Tongue (tissue), 1 donor: ENCODE measurements at regions not wholly inside any gene's neighbourhood (a gene's known extent, or its start where the extent isn't known, plus 50 kb on each side); places are given as distances from the start of the nearest gene placed in this dataset.
"Not testable (repeated sequence)": the region's sequence is repeated elsewhere in the genome, so short reads cannot be mapped to it uniquely, and the experiment has no call there.

Experiments used
- DNase-seq: peaks from one replicate; pipeline ENCODE4 v3.0.0-alpha.2; 2015

GRCh38 chr7:84941936-84942335 lies 244.9 kb downstream of the SEMA3D start:
- no peak for DNase-seq

- no peak for DNase-seq
These were observed 245.6 kb downstream of the SEMA3D start for GRCh38 chr7:84941291-84941690.

- no peak for DNase-seq
These were observed 247.0 kb downstream of the SEMA3D start for GRCh38 chr7:84939888-84940287.

- DNase-seq, result no peak
These were observed 247.4 kb downstream of the SEMA3D start for GRCh38 chr7:84939442-84939841.

- no peak for DNase-seq
These were observed 262.5 kb downstream of the SEMA3D start for GRCh38 chr7:84924353-84924752.

GRCh38 chr7:84923348-84923747 lies 263.5 kb downstream of the SEMA3D start:
- no peak for DNase-seq

- DNase-seq, result no peak
These were observed 265.7 kb downstream of the SEMA3D start for GRCh38 chr7:84921154-84921553.

- not testable (repeated sequence) for DNase-seq
These were observed 269.9 kb downstream of the SEMA3D start for GRCh38 chr7:84916973-84917372.

- DNase-seq, result no peak
These were observed 270.7 kb downstream of the SEMA3D start for GRCh38 chr7:84916161-84916560.

- DNase-seq, result no peak
These were observed 272.3 kb downstream of the SEMA3D start for GRCh38 chr7:84914598-84914997.

GRCh38 chr7:84913731-84914130 lies 273.1 kb downstream of the SEMA3D start:
- DNase-seq, result peak; percentile 4

- peak; percentile 6 for DNase-seq
These were observed 273.7 kb downstream of the SEMA3D start for GRCh38 chr7:84912993-84913635.

- DNase-seq, result no peak
These were observed 274.3 kb downstream of the SEMA3D start for GRCh38 chr7:84912537-84912936.

- no peak for DNase-seq
These were observed 274.8 kb downstream of the SEMA3D start for GRCh38 chr7:84912018-84912417.

- DNase-seq, result no peak
These were observed 275.8 kb downstream of the SEMA3D start for GRCh38 chr7:84911077-84911476.

GRCh38 chr7:84910322-84910721 lies 276.5 kb downstream of the SEMA3D start:
- DNase-seq, result not testable (repeated sequence)

GRCh38 chr7:84908196-84908793 lies 278.6 kb downstream of the SEMA3D start:
- no peak for DNase-seq

GRCh38 chr7:84906889-84907288 lies 280.0 kb downstream of the SEMA3D start:
- DNase-seq, result no peak

GRCh38 chr7:84904561-84904960 lies 282.3 kb downstream of the SEMA3D start:
- DNase-seq, result no peak

- no peak for DNase-seq
These were observed 285.5 kb downstream of the SEMA3D start for GRCh38 chr7:84901366-84901765.

- DNase-seq, result no peak
These were observed 286.6 kb downstream of the SEMA3D start for GRCh38 chr7:84900215-84900614.

GRCh38 chr7:84895563-84895962 lies 291.3 kb downstream of the SEMA3D start:
- DNase-seq, result no peak

GRCh38 chr7:84883570-84883969 lies 303.3 kb downstream of the SEMA3D start:
- DNase-seq, result not testable (repeated sequence)

GRCh38 chr7:84880326-84880997 lies 306.4 kb downstream of the SEMA3D start:
- DNase-seq, result not testable (repeated sequence)
